HG03045 (cell line): ENCODE measurements at regions not wholly inside any gene's neighbourhood (a gene's known extent, or its start where the extent isn't known, plus 50 kb on each side); places are given as distances from the start of the nearest gene placed in this dataset.
"Not testable (repeated sequence)": the region's sequence is repeated elsewhere in the genome, so short reads cannot be mapped to it uniquely, and the experiment has no call there.

ENCODE experiments used
- ATAC-seq: cut with Tn5 transposase; IDR thresholded peaks from one replicate; pipeline ENCODE4 v1.9.1; 2021; ENCODE audit warnings: mild to moderate bottlenecking, moderate library complexity; ENCODE audit not compliant: unreplicated experiment

- ATAC-seq = no peak
Measured at GRCh38 chr3:175989161-175989560, 1130.0 kb downstream of the NAALADL2 start.

DNA sequence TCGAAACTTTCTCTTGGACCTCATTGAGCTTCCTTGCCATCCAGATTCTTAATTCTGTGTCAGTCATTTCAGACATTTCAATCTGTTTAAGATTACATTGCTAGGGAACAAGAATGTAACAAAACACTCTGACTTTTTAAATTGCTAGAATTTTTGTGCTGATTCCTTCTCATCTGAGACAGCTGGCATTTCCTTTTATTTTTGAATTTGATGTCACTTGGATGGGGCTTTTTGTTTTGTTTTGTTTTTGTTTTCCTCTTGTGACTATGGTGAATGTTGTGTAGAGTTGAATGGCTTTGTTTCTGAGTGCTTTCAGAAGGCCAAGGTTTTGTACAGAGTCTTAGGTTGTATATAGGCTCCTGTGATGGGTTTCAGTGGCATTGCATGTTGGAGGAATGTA is 1129.3 kb downstream of the NAALADL2 start:
- no peak for ATAC-seq

DNA sequence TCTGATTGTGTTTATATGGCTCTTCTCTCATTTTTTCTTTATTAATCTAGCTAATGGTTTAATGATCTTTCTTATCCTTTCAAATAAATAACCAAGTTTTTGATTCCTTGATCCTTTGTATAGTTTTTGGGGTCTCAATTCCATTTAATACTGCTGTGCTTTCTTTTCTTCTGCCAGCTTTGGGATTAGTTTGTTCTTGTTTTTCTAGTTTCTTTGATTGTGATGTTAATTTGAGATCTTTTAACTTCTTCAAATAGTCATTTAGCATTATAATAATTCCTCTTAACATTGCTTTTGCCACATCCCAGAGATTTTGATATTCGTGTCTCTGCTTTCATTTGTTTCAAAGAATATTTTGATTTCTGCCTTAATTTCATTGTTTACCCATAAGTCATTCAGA is 1126.6 kb downstream of the NAALADL2 start:
- no peak for ATAC-seq

GRCh38 chr3:175983379-175983778 is 1124.2 kb downstream of the NAALADL2 start:
- no peak for ATAC-seq

DNA sequence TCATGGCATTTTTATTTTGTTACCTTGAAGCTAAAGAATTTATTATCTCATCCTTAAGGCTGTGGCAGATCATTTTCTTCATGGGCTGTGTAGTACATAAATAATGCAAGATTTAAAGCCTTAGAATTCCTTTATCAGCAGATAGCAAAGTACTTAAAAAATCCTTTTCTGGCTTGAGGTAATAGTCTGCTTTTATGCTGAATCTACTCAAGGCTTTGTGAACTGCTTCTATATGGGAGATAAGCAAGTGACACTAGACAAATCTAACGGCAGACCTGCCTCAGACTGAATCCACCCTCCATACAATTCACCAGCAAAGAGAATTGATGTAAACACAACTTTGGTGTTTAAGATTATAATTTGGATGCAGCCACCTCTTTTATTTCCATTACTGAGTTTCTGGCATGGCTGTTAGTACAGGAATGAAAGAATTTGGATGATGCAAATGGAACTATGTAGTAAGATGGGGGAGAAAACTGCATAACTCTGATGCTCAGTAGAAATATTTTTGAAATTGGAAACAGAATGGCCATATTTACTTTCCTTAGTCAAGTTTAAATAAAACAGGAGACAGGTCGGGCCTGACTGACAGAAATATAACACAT is 1121.5 kb downstream of the NAALADL2 start:
- ATAC-seq = no peak

DNA sequence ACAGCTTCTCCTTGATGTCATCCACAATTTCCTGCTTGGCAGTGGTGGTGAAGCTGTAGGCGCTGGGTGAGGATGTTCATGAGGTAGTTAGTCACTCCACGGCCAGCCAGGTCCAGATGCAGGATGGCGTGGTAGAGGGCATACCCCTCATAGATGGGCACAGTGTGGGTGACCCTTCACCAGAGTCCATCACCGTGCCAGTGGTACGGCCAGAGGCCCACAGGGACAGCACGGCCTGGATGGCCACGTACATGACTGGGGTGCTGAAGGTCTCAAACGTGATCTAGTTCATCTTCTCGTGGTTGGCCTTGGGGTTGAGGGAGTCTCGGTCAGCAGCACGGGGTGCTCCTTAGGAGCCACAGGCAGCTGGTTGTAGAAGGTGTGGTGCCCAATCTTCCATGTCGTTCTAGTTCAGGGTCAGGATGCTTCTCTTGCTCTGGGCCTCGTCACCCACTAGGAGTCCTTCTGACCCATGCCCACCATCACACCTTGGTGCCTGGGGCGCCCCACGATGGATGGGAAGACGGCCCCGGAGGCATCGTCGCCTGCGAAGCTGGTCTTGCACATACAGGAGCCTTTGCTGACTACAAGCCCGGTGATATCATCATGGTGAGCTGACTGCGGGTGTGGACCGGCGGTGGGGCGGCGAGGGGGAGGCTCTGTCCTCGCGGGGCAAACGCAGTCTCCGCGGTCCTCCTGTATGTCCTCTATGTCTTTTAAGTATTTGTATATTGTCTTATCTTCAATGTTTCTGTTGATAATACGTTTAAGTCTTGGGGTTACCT is 1119.0 kb downstream of the NAALADL2 start:
- no peak for ATAC-seq

DNA sequence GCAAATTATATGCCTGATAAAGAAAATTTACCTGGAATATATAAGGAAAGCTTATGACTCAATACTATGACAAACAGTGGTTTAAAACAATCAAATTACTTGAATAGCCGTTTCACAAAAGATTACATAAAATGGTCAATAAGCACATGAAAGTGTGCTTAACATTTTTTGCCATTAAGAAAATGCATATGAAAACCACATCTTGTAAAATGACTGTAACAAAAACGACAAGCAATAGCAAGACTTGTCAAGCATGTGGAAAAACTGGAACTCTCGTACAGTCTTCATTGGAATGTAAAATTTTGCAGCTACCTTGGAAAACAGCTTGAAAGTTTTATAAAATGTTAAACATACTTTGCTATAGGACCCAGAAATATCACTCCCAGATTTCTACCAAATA is 1110.3 kb downstream of the NAALADL2 start:
- ATAC-seq = no peak

- ATAC-seq = no peak
Measured at GRCh38 chr3:175965036-175965435, 1105.9 kb downstream of the NAALADL2 start.

DNA sequence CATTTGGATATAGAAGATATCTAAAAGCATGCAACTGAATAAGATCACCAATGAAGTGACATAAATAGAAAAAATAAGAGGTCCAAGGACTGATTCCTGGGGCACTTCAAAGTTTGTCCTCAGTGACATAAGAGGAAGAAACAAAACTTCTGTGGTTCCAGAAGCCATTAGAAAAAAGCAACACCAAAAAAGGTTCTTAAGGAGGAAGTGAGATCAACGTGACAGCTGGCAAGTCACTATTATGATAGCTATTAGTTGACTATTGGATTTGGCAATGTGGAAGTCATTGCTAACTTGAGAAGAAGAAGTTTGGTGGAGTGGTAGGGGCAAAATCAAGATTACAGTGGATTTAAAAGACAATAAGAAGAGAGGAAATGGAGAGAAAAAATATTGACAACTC is 1098.3 kb downstream of the NAALADL2 start:
- no peak for ATAC-seq

GRCh38 chr3:175956964-175957363 is 1097.8 kb downstream of the NAALADL2 start:
- no peak for ATAC-seq

DNA sequence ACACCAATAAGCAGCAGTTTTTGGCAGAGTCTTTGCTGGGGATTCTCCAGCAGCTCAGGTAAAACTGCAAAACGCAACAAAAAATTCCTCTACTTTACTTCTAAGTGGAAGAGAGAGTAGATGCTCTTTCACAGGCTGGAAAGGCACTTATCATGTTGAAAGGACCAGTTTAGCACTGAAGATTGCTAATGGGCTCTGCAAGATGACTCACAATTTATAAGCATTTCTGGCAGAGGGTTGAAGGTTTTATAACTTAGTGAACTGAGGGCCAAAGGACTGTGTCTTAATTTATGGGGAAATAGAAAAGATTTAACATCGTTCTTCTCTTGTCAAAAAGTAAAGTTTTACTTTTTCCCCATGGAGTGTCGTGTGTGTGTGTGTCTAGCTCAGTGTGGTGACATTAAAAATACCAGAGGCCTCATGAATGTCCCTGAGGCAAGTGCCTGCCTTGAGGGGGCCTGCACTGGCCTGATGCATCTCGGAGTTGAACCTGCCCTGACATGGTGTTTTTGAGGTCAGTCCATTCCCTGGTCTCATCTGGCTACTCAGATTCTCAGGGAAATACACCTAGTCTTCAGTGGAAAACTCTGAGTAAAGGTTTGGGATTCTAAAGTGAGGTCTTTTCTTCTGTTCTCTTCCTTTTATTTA is 1092.0 kb downstream of the NAALADL2 start:
- no peak for ATAC-seq

DNA sequence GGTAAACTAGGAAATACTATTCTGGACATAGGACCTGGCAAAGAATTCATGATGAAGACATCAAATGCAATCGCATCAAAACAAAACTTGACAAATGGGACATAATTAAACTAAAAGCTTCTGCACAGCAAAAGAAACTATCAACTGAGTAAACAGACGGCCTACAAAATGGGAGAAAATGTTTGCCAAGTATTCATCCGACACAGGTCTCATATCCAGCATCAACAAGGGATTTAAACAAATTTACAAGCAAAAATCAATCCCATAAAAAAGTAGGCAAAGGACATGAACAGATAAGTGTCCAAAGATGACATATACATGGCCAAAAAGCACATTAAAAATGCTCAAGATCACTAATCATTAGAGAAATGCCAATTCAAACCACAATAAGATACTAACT is 1088.9 kb downstream of the NAALADL2 start:
- ATAC-seq = no peak

DNA sequence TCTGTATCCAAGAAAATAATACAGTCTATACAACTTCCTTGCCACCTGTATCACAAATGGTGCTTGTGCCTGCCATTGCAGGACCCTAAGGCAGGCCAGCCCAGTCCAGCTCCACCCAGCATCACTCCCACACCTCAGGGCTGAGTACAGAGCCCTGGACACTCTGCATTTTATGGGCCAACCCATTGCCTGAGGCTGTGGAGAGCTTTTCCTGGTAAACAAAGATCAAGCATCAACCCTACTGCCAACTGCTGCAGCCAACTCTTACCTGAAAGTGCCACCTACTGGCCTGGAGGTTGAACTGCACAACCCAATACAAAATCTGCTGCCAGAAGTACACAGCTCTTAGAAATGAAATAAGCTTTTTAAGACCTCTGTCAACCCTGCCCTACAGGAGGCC is 1082.2 kb downstream of the NAALADL2 start:
- ATAC-seq = no peak

DNA sequence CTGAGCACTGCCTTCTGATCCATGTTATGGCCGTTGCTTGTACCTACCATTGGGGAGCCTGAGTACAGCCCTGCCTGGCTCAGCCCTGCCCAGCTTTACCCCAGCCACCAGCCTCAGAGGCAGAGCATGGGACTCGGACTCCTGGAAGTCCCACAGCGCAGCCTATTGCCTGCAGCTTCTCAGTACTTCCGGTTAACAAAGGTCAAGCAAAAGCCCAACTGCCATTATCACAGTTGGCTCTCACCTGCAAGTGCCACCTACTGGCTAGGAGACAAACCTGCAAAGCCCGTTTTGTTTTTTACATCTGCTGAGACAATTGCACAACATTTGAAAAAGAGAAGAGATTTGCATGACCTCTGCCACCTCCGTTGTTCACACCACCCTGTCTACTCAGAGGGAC is 1081.7 kb downstream of the NAALADL2 start:
- no peak for ATAC-seq

DNA sequence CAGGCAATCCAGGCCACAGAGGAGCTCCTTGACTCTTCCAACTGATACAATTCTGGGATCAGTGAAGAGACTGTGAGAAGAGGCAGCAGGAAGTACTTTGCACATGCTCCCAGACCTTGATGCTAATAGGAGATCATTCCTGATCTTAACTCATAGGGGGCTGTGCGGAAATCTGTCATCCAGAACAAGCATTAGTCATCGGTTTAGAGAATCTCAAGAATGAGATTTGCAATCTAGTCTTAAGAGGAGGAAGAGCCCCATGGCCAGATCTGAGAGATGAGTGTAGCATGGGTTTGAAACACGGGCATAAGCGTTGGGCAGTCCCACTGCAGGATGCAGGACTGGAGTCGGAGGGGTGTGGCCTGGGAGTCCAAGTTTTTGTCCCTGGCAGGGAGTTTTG is 1081.1 kb downstream of the NAALADL2 start:
- no peak for ATAC-seq

- not testable (repeated sequence) for ATAC-seq
Measured at GRCh38 chr3:175937367-175937766, 1078.2 kb downstream of the NAALADL2 start.

DNA sequence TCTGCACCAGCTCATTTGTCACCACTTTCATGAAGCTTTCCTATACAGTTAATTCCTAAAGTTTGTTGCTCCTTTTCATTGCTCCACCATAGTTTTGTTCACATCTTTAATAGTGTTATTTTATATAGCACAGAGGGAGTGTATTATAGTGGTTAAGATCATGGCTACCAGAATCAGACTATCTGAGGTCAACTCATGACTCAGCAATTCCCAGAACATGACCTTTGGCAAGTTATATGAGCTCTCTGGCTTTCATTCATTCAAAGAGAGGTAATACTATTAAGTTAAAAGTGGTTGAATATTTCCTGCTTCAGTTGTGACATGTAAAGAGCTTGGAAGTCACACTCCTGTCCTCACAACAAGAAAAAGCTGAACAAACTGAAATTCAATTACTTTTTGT is 1073.5 kb downstream of the NAALADL2 start:
- ATAC-seq = no peak

DNA sequence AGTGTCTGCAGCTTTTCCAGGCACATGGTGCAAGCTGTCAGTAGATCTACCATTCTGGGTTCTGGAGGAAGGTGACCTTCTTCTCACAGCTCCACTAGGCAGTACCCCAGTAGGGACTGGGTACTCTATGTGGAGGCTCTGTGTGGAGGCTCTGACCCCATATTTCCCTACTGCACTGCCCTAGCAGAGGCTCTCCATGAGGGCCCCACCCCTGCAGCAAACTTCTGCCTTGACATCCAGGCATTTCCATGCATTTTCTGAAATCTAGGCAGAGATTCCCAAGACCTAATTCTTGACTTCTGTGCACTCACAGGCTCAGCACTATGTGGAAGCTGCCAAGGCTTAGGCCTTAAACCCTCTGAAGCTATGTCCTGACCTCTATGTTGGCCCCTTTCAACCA is 1060.0 kb downstream of the NAALADL2 start:
- no peak for ATAC-seq

- ATAC-seq = no peak
Measured at GRCh38 chr3:175916191-175916934, 1057.2 kb downstream of the NAALADL2 start.

- ATAC-seq = no peak
Measured at GRCh38 chr3:175914785-175915184, 1055.7 kb downstream of the NAALADL2 start.

DNA sequence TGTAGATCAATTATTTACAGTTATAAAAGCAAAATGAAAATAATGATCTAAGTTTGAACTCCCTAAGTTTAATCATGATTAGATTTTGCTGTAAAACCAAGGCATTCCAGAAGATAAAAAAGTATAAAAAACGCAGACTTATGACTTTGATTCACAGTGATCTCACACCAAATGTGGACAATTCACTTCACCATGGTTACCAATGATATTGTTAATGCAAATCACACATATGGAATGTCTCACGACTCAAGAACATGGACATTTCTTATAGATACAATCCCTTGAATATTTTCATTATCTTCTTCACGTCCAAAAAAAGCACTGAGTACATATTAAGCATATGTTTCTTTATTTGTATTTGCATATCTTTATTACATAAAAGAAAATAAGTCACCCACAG is 1054.2 kb downstream of the NAALADL2 start:
- ATAC-seq = no peak

DNA sequence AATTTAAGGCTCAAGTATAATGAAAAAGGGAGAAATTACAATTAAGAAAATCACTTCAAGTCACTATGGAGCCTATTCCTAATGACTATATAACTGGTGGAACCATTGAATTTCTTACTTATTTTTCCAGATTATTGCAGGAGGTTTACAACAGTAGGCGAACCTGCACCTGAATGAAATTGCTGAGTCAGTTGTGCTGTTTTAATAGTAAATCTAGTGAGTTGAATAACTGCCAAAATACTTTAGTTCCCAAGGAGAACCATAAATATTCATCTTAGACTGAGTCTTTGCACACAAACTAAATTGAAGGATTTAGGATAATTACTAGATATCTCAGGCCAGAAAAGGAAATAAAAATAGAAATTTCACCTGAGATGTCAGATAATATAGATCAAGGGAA is 1052.8 kb downstream of the NAALADL2 start:
- no peak for ATAC-seq
